CD4-positive, alpha-beta memory T cell (primary cell): ENCODE measurements at regions not wholly inside any gene's neighbourhood (a gene's known extent, or its start where the extent isn't known, plus 50 kb on each side); places are given as distances from the start of the nearest gene placed in this dataset.

Experiments used
- CTCF ChIA-PET: fragments of 350-600 bp; sonication (Branson Sonifier 250); formaldehyde crosslinking; loops from one replicate; lab custom pipeline; 2021; ENCODE audit warnings: inconsistent platforms; ENCODE audit not compliant: partially characterized antibody; lab: Charles Lee
- POLR2A ChIA-PET: fragments of 350-600 bp; sonication (Branson Sonifier 250); formaldehyde crosslinking; loops from one replicate; lab custom pipeline; 2021; ENCODE audit not compliant: partially characterized antibody; lab: Charles Lee
- DNase-seq, 5 donors: peaks; one replicate each; pipeline versions ENCODE4 v3.0.0 to v3.0.0-alpha.2; 2020 to 2022; ENCODE audit warnings: mixed read lengths in 1 of 5
- H3K27ac ChIP-seq: one replicate; pipeline ENCODE4 v1.7.0; 2013; ENCODE audit warnings: low read depth, low read length
- H3K27me3 ChIP-seq: 2 replicates; pipeline ENCODE4 v1.7.0; 2013; ENCODE audit warnings: mild to moderate bottlenecking, low read length, moderate library complexity; ENCODE audit not compliant: insufficient read depth
- H3K36me3 ChIP-seq: 2 replicates; pipeline ENCODE4 v1.7.0; 2013; ENCODE audit warnings: mild to moderate bottlenecking, low read length, moderate library complexity; ENCODE audit not compliant: insufficient read depth
- H3K4me1 ChIP-seq: 2 replicates; pipeline ENCODE4 v1.7.0; 2013; ENCODE audit warnings: mild to moderate bottlenecking, low read length, moderate library complexity; ENCODE audit not compliant: insufficient read depth
- H3K4me3 ChIP-seq, 2 donors: one replicate each; pipeline ENCODE4 v1.7.0; 2013; ENCODE audit warnings: low read length in 2 of 2, mild to moderate bottlenecking in 1 of 2
- H3K9me3 ChIP-seq, 2 donors: one replicate each; pipeline ENCODE4 v1.7.0; 2013; ENCODE audit warnings: low read length in 2 of 2, control low read depth in 1 of 2; ENCODE audit not compliant: control insufficient read depth in 1 of 2
- H3K27ac Mint-ChIP-seq, 7 donors: one replicate each; pipeline ENCODE4 v1.8.0; 2020 to 2021; ENCODE audit warnings: mixed read lengths in 7 of 7, mild to moderate bottlenecking in 6 of 7, inconsistent platforms in 3 of 7, moderate library complexity in 3 of 7
- H3K27me3 Mint-ChIP-seq, 2 donors: one replicate each; pipeline ENCODE4 v1.8.0; 2020 to 2021; ENCODE audit warnings: mixed read lengths in 2 of 2
- H3K36me3 Mint-ChIP-seq, 2 donors: one replicate each; pipeline ENCODE4 v1.8.0; 2020 to 2021; ENCODE audit warnings: mixed read lengths in 2 of 2, inconsistent platforms in 1 of 2, mild to moderate bottlenecking in 1 of 2
- H3K4me1 Mint-ChIP-seq, 4 donors: one replicate each; pipeline ENCODE4 v1.8.0; 2020 to 2021; ENCODE audit warnings: mixed read lengths in 4 of 4, mild to moderate bottlenecking in 1 of 4
- H3K4me3 Mint-ChIP-seq, 8 donors: one replicate each; pipeline ENCODE4 v1.8.0; 2020 to 2021; ENCODE audit warnings: mixed read lengths in 8 of 8, mild to moderate bottlenecking in 7 of 8, moderate library complexity in 6 of 8, inconsistent platforms in 3 of 8
- H3K9me3 Mint-ChIP-seq, 8 donors: one replicate each; pipeline ENCODE4 v1.8.0; 2020 to 2021; ENCODE audit warnings: mixed read lengths in 8 of 8, mild to moderate bottlenecking in 5 of 8, inconsistent platforms in 3 of 8, moderate library complexity in 1 of 8
- intact Hi-C: fragments of 100-400 bp; cut with micrococcal nuclease; formaldehyde crosslinking; loops from one replicate; pipeline ENCODE4 v1.15.1; 2023

GRCh38 chr2:30372826-30373225 lies 74.2 kb upstream of the LCLAT1 start:
- Mint-ChIP-seq H3K27me3 (no peaks in the 10 kb centered on the region), H3K9me3 (no peaks in the 10 kb centered on the region), H3K27ac (peak overlapping the region in 1 of 7 donors; percentile 19), H3K4me3 (no peak overlapping the region), H3K36me3 (no peaks in the 10 kb centered on the region), H3K4me1 (peaks cover 0 to 5% (median 2%) of the 10 kb centered on the region in 4 donors)
- ChIA-PET POLR2A (interaction anchor here (1.4 kb wide), 1 partner anchor 11 kb away, joined by 3 read pairs; no protein-coding TSS in a partner anchor), CTCF (interaction anchor here (0.7 kb wide), 1 partner anchor 17 kb away, joined by 3 read pairs; no protein-coding TSS in a partner anchor)
- no peaks in the 10 kb centered on the region for H3K36me3 ChIP-seq
- H3K4me1 ChIP-seq: no peaks in the 10 kb centered on the region
- H3K27ac ChIP-seq: no peak overlapping the region
- no peaks in the 10 kb centered on the region for H3K27me3 ChIP-seq
- intact Hi-C loops: no loop called here
- no peak overlapping the region for H3K4me3 ChIP-seq
- DNase-seq: no peak
- H3K9me3 ChIP-seq: no peaks in the 10 kb centered on the region

DNA sequence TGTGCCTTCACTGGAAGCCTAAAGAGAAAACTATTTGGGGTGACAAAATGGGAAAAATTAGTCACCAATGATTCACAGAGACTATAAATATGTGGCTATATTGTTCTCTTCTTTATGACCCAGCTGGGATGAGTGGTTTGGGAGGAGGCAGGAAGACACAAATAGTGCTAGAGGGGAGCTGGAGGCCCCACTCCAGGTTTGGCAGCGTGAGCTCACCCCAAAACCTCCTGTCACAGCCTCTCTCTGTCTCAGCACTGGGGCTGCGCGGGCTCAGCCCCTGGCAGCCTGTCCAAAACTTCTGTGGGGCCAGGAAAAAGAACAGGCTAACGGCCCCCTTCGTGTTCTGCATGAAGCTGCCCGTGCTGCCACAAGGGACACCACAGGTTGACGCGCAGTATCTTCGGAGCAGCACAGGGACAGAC lies 73.2 kb upstream of the LCLAT1 start:
- H3K9me3 ChIP-seq: no peaks in the 10 kb centered on the region
- no peak for DNase-seq
- no peaks in the 10 kb centered on the region for H3K9me3 Mint-ChIP-seq
- no peak overlapping the region for H3K27ac Mint-ChIP-seq
- no peak overlapping the region for H3K27ac ChIP-seq
- H3K36me3 ChIP-seq: no peaks in the 10 kb centered on the region
- no peaks in the 10 kb centered on the region for H3K27me3 ChIP-seq
- H3K4me3 Mint-ChIP-seq: no peak overlapping the region
- intact Hi-C loops: no loop called here
- H3K36me3 Mint-ChIP-seq: no peaks in the 10 kb centered on the region
- no peaks in the 10 kb centered on the region for H3K27me3 Mint-ChIP-seq
- CTCF ChIA-PET: no interaction called here
- POLR2A ChIA-PET: no interaction called here
- no peak overlapping the region for H3K4me3 ChIP-seq
- H3K4me1 Mint-ChIP-seq: peaks cover 0 to 5% (median 2%) of the 10 kb centered on the region in 4 donors
- H3K4me1 ChIP-seq: no peaks in the 10 kb centered on the region

DNA sequence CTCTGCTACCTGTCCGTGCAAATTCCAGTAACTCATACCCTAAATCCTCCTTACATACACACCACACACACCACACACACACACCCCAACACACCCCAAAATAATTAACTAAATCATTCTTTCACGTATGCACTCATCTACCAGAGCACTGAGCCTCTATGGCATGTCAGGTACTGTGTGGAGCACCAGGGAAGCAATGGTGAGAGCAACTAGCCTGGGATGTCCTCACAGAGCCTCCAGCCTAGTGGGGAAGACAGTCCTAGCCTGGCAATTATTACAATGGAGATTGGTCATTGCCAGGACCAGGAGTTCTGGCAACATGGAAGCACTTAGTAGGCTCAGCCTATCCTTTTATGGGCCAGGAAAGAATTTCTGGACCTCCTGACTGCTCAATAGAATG lies 72.7 kb upstream of the LCLAT1 start:
- Mint-ChIP-seq H3K36me3 (no peaks in the 10 kb centered on the region), H3K4me1 (peaks cover 0 to 5% (median 2%) of the 10 kb centered on the region in 4 donors), H3K27me3 (no peaks in the 10 kb centered on the region), H3K4me3 (no peak overlapping the region), H3K9me3 (no peaks in the 10 kb centered on the region), H3K27ac (no peak overlapping the region)
- no peak for DNase-seq
- no peak overlapping the region for H3K27ac ChIP-seq
- ChIA-PET POLR2A (interaction anchor here (1.4 kb wide), 1 partner anchor 22 kb away, joined by 3 read pairs; no protein-coding TSS in a partner anchor), CTCF (no interaction called here)
- no peaks in the 10 kb centered on the region for H3K27me3 ChIP-seq
- intact Hi-C loops: no loop called here
- no peaks in the 10 kb centered on the region for H3K4me1 ChIP-seq
- H3K36me3 ChIP-seq: no peaks in the 10 kb centered on the region
- no peak overlapping the region for H3K4me3 ChIP-seq
- H3K9me3 ChIP-seq: no peaks in the 10 kb centered on the region

GRCh38 chr2:30375915-30376314 lies 71.1 kb upstream of the LCLAT1 start:
- no peak overlapping the region for H3K4me3 Mint-ChIP-seq
- Histone ChIP-seq H3K9me3 (no peaks in the 10 kb centered on the region), H3K4me3 (no peak overlapping the region), H3K27me3 (no peaks in the 10 kb centered on the region), H3K27ac (no peak overlapping the region), H3K36me3 (no peaks in the 10 kb centered on the region), H3K4me1 (no peaks in the 10 kb centered on the region)
- no peaks in the 10 kb centered on the region for H3K36me3 Mint-ChIP-seq
- H3K27me3 Mint-ChIP-seq: no peaks in the 10 kb centered on the region
- H3K4me1 Mint-ChIP-seq: peaks cover 0 to 5% (median 3%) of the 10 kb centered on the region in 4 donors
- ChIA-PET POLR2A (no interaction called here), CTCF (no interaction called here)
- no peaks in the 10 kb centered on the region for H3K9me3 Mint-ChIP-seq
- intact Hi-C loops: no loop called here
- DNase-seq: no peak
- H3K27ac Mint-ChIP-seq: peak overlapping the region in 1 of 7 donors; percentile 12

GRCh38 chr2:30379481-30379880 lies 67.6 kb upstream of the LCLAT1 start:
- ChIA-PET POLR2A (no interaction called here), CTCF (interaction anchor here (1.5 kb wide), 1 partner anchor 331 kb away, joined by 3 read pairs; no protein-coding TSS in a partner anchor)
- Histone ChIP-seq H3K9me3 (no peaks in the 10 kb centered on the region), H3K4me1 (no peaks in the 10 kb centered on the region), H3K4me3 (no peak overlapping the region), H3K27me3 (no peaks in the 10 kb centered on the region), H3K27ac (no peak overlapping the region), H3K36me3 (no peaks in the 10 kb centered on the region)
- intact Hi-C loops: no loop called here
- DNase-seq: no peak
- Mint-ChIP-seq H3K4me3 (no peak overlapping the region), H3K4me1 (peaks cover 0 to 5% (median 2%) of the 10 kb centered on the region in 4 donors), H3K36me3 (no peaks in the 10 kb centered on the region), H3K27me3 (peaks cover 0 to 4% of the 10 kb centered on the region in 2 donors), H3K27ac (no peak overlapping the region), H3K9me3 (peaks cover 0 to 3% (median 0%) of the 10 kb centered on the region in 8 donors)

DNA sequence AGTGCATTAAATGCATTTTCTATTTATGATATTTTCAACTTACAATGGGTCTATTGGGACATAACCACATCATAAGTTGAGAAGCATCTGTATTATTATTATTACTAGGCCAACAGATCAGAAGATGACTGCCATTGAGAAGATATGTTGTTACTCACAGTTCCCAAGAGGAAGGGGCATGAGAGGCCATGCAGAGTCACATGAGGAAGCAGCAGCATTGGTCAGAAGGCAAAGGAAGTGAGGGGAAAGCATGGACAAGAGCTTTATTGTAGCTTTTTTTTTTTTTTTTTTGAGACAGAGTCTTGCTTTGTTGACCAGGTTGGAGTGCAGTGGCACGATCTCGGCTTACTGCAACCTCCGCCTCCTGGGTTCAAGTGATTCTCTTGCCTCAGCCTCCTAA lies 66.2 kb upstream of the LCLAT1 start:
- no peak overlapping the region for H3K4me3 ChIP-seq
- Mint-ChIP-seq H3K4me1 (peaks cover 0 to 1% (median 0%) of the 10 kb centered on the region in 4 donors), H3K4me3 (no peak overlapping the region), H3K27ac (no peak overlapping the region), H3K9me3 (peaks cover 0 to 3% (median 0%) of the 10 kb centered on the region in 8 donors), H3K36me3 (no peaks in the 10 kb centered on the region), H3K27me3 (peaks cover 2 to 10% of the 10 kb centered on the region in 2 donors)
- no peak overlapping the region for H3K27ac ChIP-seq
- CTCF ChIA-PET: no interaction called here
- no peaks in the 10 kb centered on the region for H3K36me3 ChIP-seq
- DNase-seq: no peak
- H3K4me1 ChIP-seq: no peaks in the 10 kb centered on the region
- no peaks in the 10 kb centered on the region for H3K9me3 ChIP-seq
- POLR2A ChIA-PET: no interaction called here
- intact Hi-C loops: no loop called here
- H3K27me3 ChIP-seq: no peaks in the 10 kb centered on the region

DNA sequence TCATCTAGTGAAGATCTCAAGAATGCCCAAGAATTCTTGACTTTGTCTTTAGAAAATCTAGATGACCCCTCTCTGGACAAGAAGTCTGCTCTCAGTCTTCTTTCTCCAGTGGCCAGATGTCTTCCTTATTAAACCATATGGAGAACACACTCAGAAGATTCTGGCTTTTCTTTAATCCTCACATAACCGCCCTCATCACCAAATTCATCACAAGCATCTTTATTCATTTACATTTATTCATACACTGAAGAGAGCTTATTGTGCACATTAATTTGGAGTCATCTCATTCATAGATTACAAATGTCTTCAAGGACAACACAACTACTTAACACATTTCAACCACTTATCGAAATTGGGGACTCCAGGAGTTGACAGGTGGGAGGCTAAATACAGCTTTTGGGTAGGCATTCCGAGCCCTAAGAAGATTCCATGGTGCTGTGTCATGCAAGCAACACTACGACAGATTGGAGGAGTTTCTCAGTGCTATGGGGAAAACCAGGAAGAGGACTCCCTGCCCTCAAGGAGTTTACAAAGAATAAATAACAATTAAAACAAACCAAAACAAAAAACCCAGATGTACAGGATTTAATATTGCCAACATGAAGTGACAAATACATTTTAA lies 64.8 kb upstream of the LCLAT1 start:
- H3K9me3 ChIP-seq: no peaks in the 10 kb centered on the region
- no peaks in the 10 kb centered on the region for H3K36me3 ChIP-seq
- H3K9me3 Mint-ChIP-seq: peaks cover 0 to 3% (median 0%) of the 10 kb centered on the region in 8 donors
- no peak overlapping the region for H3K4me3 ChIP-seq
- H3K27me3 ChIP-seq: no peaks in the 10 kb centered on the region
- H3K36me3 Mint-ChIP-seq: no peaks in the 10 kb centered on the region
- H3K4me3 Mint-ChIP-seq: no peak overlapping the region
- CTCF ChIA-PET: no interaction called here
- peaks cover 2 to 11% of the 10 kb centered on the region in 2 donors for H3K27me3 Mint-ChIP-seq
- peaks cover 0 to 1% (median 0%) of the 10 kb centered on the region in 4 donors for H3K4me1 Mint-ChIP-seq
- no peak for DNase-seq
- H3K27ac ChIP-seq: no peak overlapping the region
- POLR2A ChIA-PET: no interaction called here
- H3K4me1 ChIP-seq: no peaks in the 10 kb centered on the region
- H3K27ac Mint-ChIP-seq: no peak overlapping the region
- intact Hi-C loops: no loop called here
